Skin epidermis (tissue), 12 donors: ENCODE measurements at regions not wholly inside any gene's neighbourhood (a gene's known extent, or its start where the extent isn't known, plus 50 kb on each side); places are given as distances from the start of the nearest gene placed in this dataset.

Source experiments
- H3K27ac ChIP-seq, 21 experiments: fragments of 200-600 bp; sonication (generic) in 11 of 21; one replicate each; pipeline ENCODE4 v1.5.0; 2020; ENCODE audit warnings: mild to moderate bottlenecking in 3 of 21, inconsistent platforms in 2 of 21, moderate library complexity in 2 of 21
- H3K4me3 ChIP-seq, 7 experiments: fragments of 200-600 bp; sonication (generic) in 2 of 7; one replicate each; pipeline ENCODE4 v1.5.0; 2020; ENCODE audit warnings: inconsistent platforms in 2 of 7, mild to moderate bottlenecking in 2 of 7, moderate library complexity in 1 of 7

- Histone ChIP-seq H3K27ac (no peak overlapping the region), H3K4me3 (no peak overlapping the region)
Observed at GRCh38 chr13:82797876-82798275, 1084.4 kb downstream of the SLITRK1 start.

GRCh38 chr13:82791035-82791434 lies 1091.2 kb downstream of the SLITRK1 start:
- H3K4me3 ChIP-seq, result no peak overlapping the region
- no peak overlapping the region for H3K27ac ChIP-seq

GRCh38 chr13:82772816-82773215 lies 1109.5 kb downstream of the SLITRK1 start:
- H3K4me3 ChIP-seq, result no peak overlapping the region
- no peak overlapping the region for H3K27ac ChIP-seq

- H3K27ac ChIP-seq, result no peak overlapping the region
Observed at GRCh38 chr13:82766732-82767321, 1115.4 kb downstream of the SLITRK1 start.

GRCh38 chr13:82758044-82758443 lies 1124.2 kb downstream of the SLITRK1 start:
- H3K27ac ChIP-seq, result no peak overlapping the region
- H3K4me3 ChIP-seq, result no peak overlapping the region

More at GRCh38 chr13:82766732-82767321, 1115.4 kb downstream of the SLITRK1 start:
- no peak overlapping the region for H3K4me3 ChIP-seq

- H3K4me3 ChIP-seq, result no peak overlapping the region
- H3K27ac ChIP-seq, result no peak overlapping the region
Observed at GRCh38 chr13:82751206-82751605, 1131.1 kb downstream of the SLITRK1 start.

GRCh38 chr13:82749551-82749950 lies 1132.7 kb downstream of the SLITRK1 start:
- H3K4me3 ChIP-seq, result no peak overlapping the region

GRCh38 chr13:82747958-82748357 lies 1134.3 kb downstream of the SLITRK1 start:
- Histone ChIP-seq H3K27ac (no peak overlapping the region), H3K4me3 (no peak overlapping the region)

More at GRCh38 chr13:82749551-82749950, 1132.7 kb downstream of the SLITRK1 start:
- H3K27ac ChIP-seq, result no peak overlapping the region

- H3K4me3 ChIP-seq, result no peak overlapping the region
- no peak overlapping the region for H3K27ac ChIP-seq
Observed at GRCh38 chr13:82747291-82747690, 1135.0 kb downstream of the SLITRK1 start.

- H3K4me3 ChIP-seq, result no peak overlapping the region
- H3K27ac ChIP-seq, result no peak overlapping the region
Observed at GRCh38 chr13:82740442-82740841, 1141.8 kb downstream of the SLITRK1 start.

- Histone ChIP-seq H3K4me3 (no peak overlapping the region), H3K27ac (no peak overlapping the region)
Observed at GRCh38 chr13:82739881-82740280, 1142.4 kb downstream of the SLITRK1 start.

GRCh38 chr13:82729401-82729800 lies 1152.9 kb downstream of the SLITRK1 start:
- H3K4me3 ChIP-seq, result no peak overlapping the region

GRCh38 chr13:82720986-82721385 lies 1161.3 kb downstream of the SLITRK1 start:
- Histone ChIP-seq H3K27ac (no peak overlapping the region), H3K4me3 (no peak overlapping the region)

More at GRCh38 chr13:82729401-82729800, 1152.9 kb downstream of the SLITRK1 start:
- H3K27ac ChIP-seq, result no peak overlapping the region

- Histone ChIP-seq H3K27ac (no peak overlapping the region), H3K4me3 (no peak overlapping the region)
Observed at GRCh38 chr13:82719987-82720386, 1162.3 kb downstream of the SLITRK1 start.

- H3K4me3 ChIP-seq, result no peak overlapping the region
- no peak overlapping the region for H3K27ac ChIP-seq
Observed at GRCh38 chr13:82717249-82717648, 1165.0 kb downstream of the SLITRK1 start.

GRCh38 chr13:82713687-82714405 lies 1168.4 kb downstream of the SLITRK1 start:
- no peak overlapping the region for H3K4me3 ChIP-seq

GRCh38 chr13:82702513-82702912 lies 1179.8 kb downstream of the SLITRK1 start:
- H3K4me3 ChIP-seq, result no peak overlapping the region
- no peak overlapping the region for H3K27ac ChIP-seq

More at GRCh38 chr13:82713687-82714405, 1168.4 kb downstream of the SLITRK1 start:
- H3K27ac ChIP-seq, result no peak overlapping the region

GRCh38 chr13:82701020-82701419 lies 1181.3 kb downstream of the SLITRK1 start:
- Histone ChIP-seq H3K4me3 (no peak overlapping the region), H3K27ac (no peak overlapping the region)

GRCh38 chr13:82698941-82699340 lies 1183.3 kb downstream of the SLITRK1 start:
- no peak overlapping the region for H3K27ac ChIP-seq
- no peak overlapping the region for H3K4me3 ChIP-seq

GRCh38 chr13:82698383-82698782 lies 1183.9 kb downstream of the SLITRK1 start:
- no peak overlapping the region for H3K4me3 ChIP-seq
- no peak overlapping the region for H3K27ac ChIP-seq

GRCh38 chr13:82693607-82694006 lies 1188.7 kb downstream of the SLITRK1 start:
- H3K4me3 ChIP-seq, result no peak overlapping the region
- H3K27ac ChIP-seq, result no peak overlapping the region
